Mesenchymal stem cell (in vitro differentiated cells and primary cell): ENCODE measurements at regions not wholly inside any gene's neighbourhood (a gene's known extent, or its start where the extent isn't known, plus 50 kb on each side); places are given as distances from the start of the nearest gene placed in this dataset.
"Not testable (repeated sequence)": the region's sequence is repeated elsewhere in the genome, so short reads cannot be mapped to it uniquely, and the experiment has no call there.

ENCODE experiments used
- DNase-seq: peaks from one replicate; pipeline ENCODE4 v3.0.0-alpha.2; 2013
- H2AFZ ChIP-seq: one replicate; pipeline ENCODE4 v1.6.1; 2013; ENCODE audit warnings: low read depth, mild to moderate bottlenecking, control low read depth, inconsistent platforms, low read length, moderate library complexity
- H2AK5ac ChIP-seq: 2 replicates; pipeline ENCODE4 v1.6.1; 2013; ENCODE audit warnings: low read length, moderate library complexity, mild to moderate bottlenecking, inconsistent platforms; ENCODE audit not compliant: severe bottlenecking
- H2BK120ac ChIP-seq: one replicate; pipeline ENCODE4 v1.6.1; 2013; ENCODE audit warnings: low read depth, mild to moderate bottlenecking, inconsistent platforms, low read length, moderate library complexity
- H2BK12ac ChIP-seq, 2 experiments: one replicate each; pipeline ENCODE4 v1.6.1; 2013; ENCODE audit warnings: inconsistent platforms in 2 of 2, low read length in 2 of 2, mild to moderate bottlenecking in 2 of 2, moderate library complexity in 2 of 2, control low read depth in 1 of 2
- H2BK15ac ChIP-seq: one replicate; pipeline ENCODE4 v1.6.1; 2013; ENCODE audit warnings: mild to moderate bottlenecking, low read depth, inconsistent platforms; ENCODE audit not compliant: poor library complexity, severe bottlenecking
- H2BK5ac ChIP-seq: 2 replicates; pipeline ENCODE4 v1.6.1; 2013; ENCODE audit warnings: low read depth, mild to moderate bottlenecking, low read length, control low read depth, inconsistent platforms; ENCODE audit not compliant: poor library complexity, severe bottlenecking
- H3K14ac ChIP-seq, 2 experiments: one replicate each; pipeline ENCODE4 v1.6.1; 2013; ENCODE audit warnings: inconsistent platforms in 2 of 2, low read length in 2 of 2, control low read depth in 1 of 2, mild to moderate bottlenecking in 1 of 2, moderate library complexity in 1 of 2
- H3K18ac ChIP-seq, 2 experiments: one replicate each; pipeline ENCODE4 v1.6.1; 2013; ENCODE audit warnings: inconsistent platforms in 2 of 2, low read length in 2 of 2, control low read depth in 1 of 2, low read depth in 1 of 2, mild to moderate bottlenecking in 1 of 2
- H3K23ac ChIP-seq, 2 experiments: one replicate each; pipeline ENCODE4 v1.6.1; 2013; ENCODE audit warnings: inconsistent platforms in 2 of 2, low read length in 2 of 2, mild to moderate bottlenecking in 2 of 2, moderate library complexity in 2 of 2, control low read depth in 1 of 2
- H3K27ac ChIP-seq: 2 replicates; pipeline ENCODE4 v1.5.1; 2013; ENCODE audit warnings: mild to moderate bottlenecking, moderate library complexity, low read length, control low read depth, inconsistent platforms; ENCODE audit not compliant: poor library complexity, severe bottlenecking
- H3K27me3 ChIP-seq, 2 experiments: 2 replicates each; pipeline versions ENCODE4 v1.6.1 to v1.7.0; 2013; ENCODE audit warnings: low read length in 2 of 2, mild to moderate bottlenecking in 2 of 2, moderate library complexity in 2 of 2, control low read depth in 1 of 2, inconsistent platforms in 1 of 2; ENCODE audit not compliant: control insufficient read depth in 1 of 2, insufficient read depth in 1 of 2
- H3K36me3 ChIP-seq, 2 experiments: 2 replicates each; pipeline versions ENCODE4 v1.6.1 to v1.7.0; 2013; ENCODE audit warnings: low read length in 2 of 2, control low read depth in 1 of 2, inconsistent platforms in 1 of 2, low read depth in 1 of 2, mild to moderate bottlenecking in 1 of 2; ENCODE audit not compliant: insufficient read depth in 2 of 2, control insufficient read depth in 1 of 2
- H3K4ac ChIP-seq, 2 experiments: one replicate each; pipeline ENCODE4 v1.6.1; 2013; ENCODE audit warnings: inconsistent platforms in 2 of 2, low read length in 2 of 2, mild to moderate bottlenecking in 2 of 2, moderate library complexity in 2 of 2, control low read depth in 1 of 2, low read depth in 1 of 2
- H3K4me1 ChIP-seq: 2 replicates; pipeline ENCODE4 v1.6.1; 2013; ENCODE audit warnings: low read depth, low read length, control low read depth; ENCODE audit not compliant: control insufficient read depth, insufficient read depth
- H3K4me2 ChIP-seq: 2 replicates; pipeline ENCODE4 v1.6.1; 2013; ENCODE audit warnings: low read length, mild to moderate bottlenecking, inconsistent platforms; ENCODE audit not compliant: poor library complexity, severe bottlenecking
- H3K4me3 ChIP-seq, 2 experiments: 2 replicates each; pipeline versions ENCODE4 v1.5.1 to v1.7.0; 2013; ENCODE audit warnings: low read length in 2 of 2, mild to moderate bottlenecking in 2 of 2, control low read depth in 1 of 2, low read depth in 1 of 2; ENCODE audit not compliant: insufficient read depth in 1 of 2
- H3K79me1 ChIP-seq: replicated peaks from 2 replicates; pipeline ENCODE4 v1.6.1; 2013; ENCODE audit warnings: mild to moderate bottlenecking, control low read depth, low read length, inconsistent platforms; ENCODE audit not compliant: poor library complexity, severe bottlenecking
- H3K9ac ChIP-seq: 2 replicates; pipeline ENCODE4 v1.7.0; 2013; ENCODE audit warnings: mild to moderate bottlenecking, low read length, moderate library complexity
- H3K9me3 ChIP-seq: 2 replicates; pipeline ENCODE4 v1.7.0; 2013; ENCODE audit warnings: mild to moderate bottlenecking, low read length; ENCODE audit not compliant: control insufficient read depth
- H4K8ac ChIP-seq: one replicate; pipeline ENCODE4 v1.6.1; 2013; ENCODE audit warnings: inconsistent platforms, mild to moderate bottlenecking, low read length, moderate library complexity
- H4K91ac ChIP-seq: one replicate; pipeline ENCODE4 v1.6.1; 2013; ENCODE audit warnings: mild to moderate bottlenecking, low read length, inconsistent platforms
- WGBS: methylation state at CpG from one replicate; pipeline ENCODE4 v1.1.7; 2013; ENCODE audit warnings: mixed read lengths; 5-methylcytosine and 5-hydroxymethylcytosine counted together

DNA sequence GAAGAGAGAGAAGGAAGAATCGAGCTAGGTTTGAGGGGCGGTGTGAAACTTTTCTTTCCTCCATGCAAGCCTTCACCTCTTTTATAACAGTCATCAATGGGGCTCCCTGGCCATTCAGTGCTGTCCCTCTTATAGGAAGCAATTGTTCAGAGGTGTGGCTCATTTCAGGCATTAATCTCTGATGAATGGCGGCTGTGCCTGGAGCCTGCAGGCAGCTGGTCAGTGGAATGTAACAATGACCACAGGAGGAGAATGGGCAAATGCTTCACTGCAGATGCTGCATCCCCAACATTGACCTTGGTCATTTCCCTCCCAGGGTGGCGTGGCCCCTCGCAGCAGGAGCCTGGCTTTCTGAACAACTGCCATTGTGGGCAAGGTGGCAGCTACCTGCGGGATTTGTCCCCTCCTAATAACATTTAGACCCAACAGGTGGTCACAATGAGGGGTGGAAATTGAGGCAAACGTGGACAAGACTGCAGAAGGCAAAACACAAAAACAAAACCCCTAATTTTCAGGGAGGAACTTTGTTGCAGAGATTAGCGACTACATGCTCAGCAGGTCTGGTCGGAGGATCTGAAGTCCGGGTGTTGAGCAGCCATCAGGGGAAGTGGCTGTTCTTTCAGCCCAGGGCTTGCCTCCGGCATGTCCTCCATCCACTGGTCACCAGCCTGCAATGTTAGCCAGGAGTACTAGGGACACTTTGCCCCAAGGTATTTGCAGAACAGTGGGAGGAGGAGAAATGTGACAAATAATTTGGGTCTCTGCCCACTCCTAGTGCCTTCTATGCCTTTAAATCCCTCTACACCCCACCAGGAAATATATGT lies 97.3 kb upstream of the PAXBP1 start:
- Histone ChIP-seq H3K4me1 (peaks cover 9% of the 10 kb centered on the region), H3K27me3 (peaks cover 16 to 29% of the 10 kb centered on the region in 2 experiments), H3K4me2 (no peak overlapping the region), H3K18ac (no peak overlapping the region), H2BK120ac (no peak overlapping the region), H3K9ac (no peak overlapping the region), H3K4ac (no peak overlapping the region), H3K79me1 (no peaks in the 10 kb centered on the region), H3K23ac (no peak overlapping the region), H3K27ac (no peak overlapping the region), H4K8ac (no peak overlapping the region), H2BK15ac (no peak overlapping the region), H3K4me3 (no peak overlapping the region), H2AK5ac (no peak overlapping the region), H2AFZ (no peak overlapping the region), H2BK5ac (no peak overlapping the region), H3K36me3 (no peaks in the 10 kb centered on the region), H4K91ac (no peak overlapping the region), H3K9me3 (no peaks in the 10 kb centered on the region), H2BK12ac (no peak overlapping the region), H3K14ac (no peak overlapping the region)
- WGBS, result 85% methylated on average over 8 of the region's 11 CpGs
- DNase-seq, result no peak

DNA sequence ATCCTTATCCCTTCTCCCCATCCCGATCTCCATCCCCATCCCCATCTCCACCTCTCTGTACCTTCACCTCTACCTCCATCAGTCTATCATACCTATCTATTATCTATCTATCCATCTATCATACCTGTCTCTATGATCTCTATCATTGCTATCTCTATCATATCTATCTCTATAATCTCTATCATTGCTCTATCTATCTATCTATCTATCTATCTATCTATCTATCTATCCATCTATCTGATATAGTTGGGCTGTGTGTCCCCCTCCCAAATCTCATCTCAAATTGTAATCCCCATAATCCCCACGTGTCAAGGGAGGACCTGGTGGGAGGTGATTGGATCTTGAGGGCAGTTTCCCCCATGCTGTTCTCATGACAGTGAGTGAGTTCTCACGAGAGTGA lies 97.9 kb upstream of the PAXBP1 start:
- no peak overlapping the region for H2BK12ac ChIP-seq
- H4K91ac ChIP-seq, result no peak overlapping the region
- no peak overlapping the region for H2BK15ac ChIP-seq
- DNase-seq, result no peak
- H3K27ac ChIP-seq, result no peak overlapping the region
- H3K79me1 ChIP-seq, result no peaks in the 10 kb centered on the region
- no peaks in the 10 kb centered on the region for H3K9me3 ChIP-seq
- WGBS, result 57% methylated on average over 3 of the region's 3 CpGs
- no peak overlapping the region for H2BK120ac ChIP-seq
- no peaks in the 10 kb centered on the region for H3K36me3 ChIP-seq
- no peak overlapping the region for H3K4me3 ChIP-seq
- H3K23ac ChIP-seq, result no peak overlapping the region
- no peak overlapping the region for H4K8ac ChIP-seq
- H2AFZ ChIP-seq, result no peak overlapping the region
- H3K9ac ChIP-seq, result no peak overlapping the region
- peaks cover 16 to 30% of the 10 kb centered on the region in 2 experiments for H3K27me3 ChIP-seq
- H3K4me2 ChIP-seq, result no peak overlapping the region
- H2AK5ac ChIP-seq, result no peak overlapping the region
- no peak overlapping the region for H2BK5ac ChIP-seq
- H3K14ac ChIP-seq, result no peak overlapping the region
- H3K4me1 ChIP-seq, result peaks cover 9% of the 10 kb centered on the region
- H3K18ac ChIP-seq, result no peak overlapping the region
- no peak overlapping the region for H3K4ac ChIP-seq

DNA sequence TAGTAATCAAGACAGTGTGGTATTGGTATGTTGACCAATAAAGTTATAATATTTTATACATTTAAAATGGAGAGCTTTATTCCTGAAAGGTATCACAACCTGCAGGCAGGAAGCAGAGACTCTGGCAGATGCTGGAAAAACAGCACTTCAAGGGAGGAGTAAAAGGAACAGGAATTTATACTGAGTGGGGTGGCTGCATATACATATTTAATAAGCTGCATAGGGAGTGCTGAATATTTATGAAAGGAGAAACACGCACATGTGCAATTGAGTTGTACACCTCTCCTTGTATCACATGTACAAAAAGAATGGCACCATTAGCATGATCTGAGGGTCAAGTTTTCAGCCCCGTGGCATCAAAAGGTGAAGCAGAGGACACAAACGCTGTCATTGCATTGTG lies 104.9 kb upstream of the PAXBP1 start:
- Histone ChIP-seq H3K4me3 (no peak overlapping the region), H3K4me1 (no peaks in the 10 kb centered on the region), H2AK5ac (no peak overlapping the region), H4K91ac (no peak overlapping the region), H3K4me2 (no peak overlapping the region), H2BK12ac (no peak overlapping the region), H3K9ac (no peak overlapping the region), H3K79me1 (no peaks in the 10 kb centered on the region), H3K9me3 (no peaks in the 10 kb centered on the region), H3K27me3 (peaks cover 5 to 18% of the 10 kb centered on the region in 2 experiments), H2BK5ac (no peak overlapping the region), H2AFZ (no peak overlapping the region), H4K8ac (no peak overlapping the region), H2BK15ac (no peak overlapping the region), H3K23ac (no peak overlapping the region), H2BK120ac (no peak overlapping the region), H3K4ac (no peak overlapping the region), H3K14ac (no peak overlapping the region), H3K36me3 (no peaks in the 10 kb centered on the region), H3K18ac (no peak overlapping the region), H3K27ac (no peak overlapping the region)
- 75% methylated on average over 2 of the region's 3 CpGs for WGBS
- no peak for DNase-seq

DNA sequence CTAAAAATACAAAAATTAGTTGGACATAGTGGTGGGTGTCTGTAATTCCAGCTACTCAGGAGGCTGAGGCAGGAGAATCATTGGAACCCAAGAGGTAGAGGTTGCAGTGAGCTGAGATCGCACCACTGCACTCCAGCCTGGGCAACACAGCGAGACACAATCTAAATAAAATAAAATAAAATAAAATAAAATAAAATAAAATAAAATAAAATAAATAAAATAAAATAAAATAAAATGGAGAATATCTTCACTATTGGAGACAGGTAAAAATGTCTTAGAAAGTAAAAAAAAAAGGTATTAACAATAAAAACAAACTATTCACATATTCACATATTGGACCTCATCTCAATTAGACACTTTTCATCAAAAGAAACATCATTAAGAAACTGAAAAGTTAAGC lies 106.3 kb upstream of the PAXBP1 start:
- peaks cover 0 to 23% of the 10 kb centered on the region in 2 experiments for H3K27me3 ChIP-seq
- H4K91ac ChIP-seq, H2BK5ac ChIP-seq, H4K8ac ChIP-seq, H3K79me1 ChIP-seq, H3K18ac ChIP-seq, H2AFZ ChIP-seq, H3K4me1 ChIP-seq, H3K4ac ChIP-seq, H2AK5ac ChIP-seq, H3K27ac ChIP-seq, H3K4me3 ChIP-seq, H2BK15ac ChIP-seq, DNase-seq, H2BK120ac ChIP-seq, H3K23ac ChIP-seq, H3K14ac ChIP-seq, H3K36me3 ChIP-seq, H3K9me3 ChIP-seq, H3K4me2 ChIP-seq, H2BK12ac ChIP-seq, H3K9ac ChIP-seq: not testable (repeated sequence)
- WGBS, result no CpG with 5 or more reads among the region's 2 CpGs
